Ascending aorta (tissue), 2 donors: ENCODE measurements at regions not wholly inside any gene's neighbourhood (a gene's known extent, or its start where the extent isn't known, plus 50 kb on each side); places are given as distances from the start of the nearest gene placed in this dataset.

ENCODE experiments used
- DNase-seq, 2 donors: peaks; one replicate each; pipeline ENCODE4 v3.0.0-alpha.2; 2019; ENCODE audit warnings: low spot score in 2 of 2
- H3K27ac ChIP-seq, 2 donors: fragments of 200-600 bp; sonication (generic); one replicate each; pipeline ENCODE4 v1.5.1; 2016 to 2017; ENCODE audit warnings: mild to moderate bottlenecking in 1 of 2
- H3K27me3 ChIP-seq: fragments of 200-600 bp; sonication (generic); one replicate; pipeline ENCODE4 v1.5.1; 2017
- H3K36me3 ChIP-seq, 2 donors: fragments of 200-600 bp; sonication (generic); one replicate each; pipeline ENCODE4 v1.5.1; 2016
- H3K4me1 ChIP-seq, 2 donors: fragments of 200-600 bp; sonication (generic); one replicate each; pipeline ENCODE4 v1.5.1; 2016 to 2017; ENCODE audit warnings: mild to moderate bottlenecking in 1 of 2
- H3K4me3 ChIP-seq, 2 donors: fragments of 200-600 bp; sonication (generic); one replicate each; pipeline ENCODE4 v1.5.1; 2016 to 2017; ENCODE audit warnings: mild to moderate bottlenecking in 1 of 2
- H3K9me3 ChIP-seq, 2 donors: fragments of 200-600 bp; sonication (generic); one replicate each; pipeline ENCODE4 v1.5.1; 2016
- intact Hi-C: fragments of 100-400 bp; cut with DNase I; formaldehyde crosslinking; loops from one replicate; pipeline ENCODE4 v1.15.1; 2023
- TF ChIP-seq, protein P1 (sequence below), 3 experiments: fragments of 200-600 bp in 2 of 3; fragments of 450-650 bp in 1 of 3; sonication (generic) in 2 of 3; IDR thresholded peaks; one replicate each; pipeline ENCODE4 v1.5.1; 2016 to 2019; ENCODE audit warnings: antibody characterized with exemption in 3 of 3, mild to moderate bottlenecking in 1 of 3, moderate library complexity in 1 of 3

DNA sequence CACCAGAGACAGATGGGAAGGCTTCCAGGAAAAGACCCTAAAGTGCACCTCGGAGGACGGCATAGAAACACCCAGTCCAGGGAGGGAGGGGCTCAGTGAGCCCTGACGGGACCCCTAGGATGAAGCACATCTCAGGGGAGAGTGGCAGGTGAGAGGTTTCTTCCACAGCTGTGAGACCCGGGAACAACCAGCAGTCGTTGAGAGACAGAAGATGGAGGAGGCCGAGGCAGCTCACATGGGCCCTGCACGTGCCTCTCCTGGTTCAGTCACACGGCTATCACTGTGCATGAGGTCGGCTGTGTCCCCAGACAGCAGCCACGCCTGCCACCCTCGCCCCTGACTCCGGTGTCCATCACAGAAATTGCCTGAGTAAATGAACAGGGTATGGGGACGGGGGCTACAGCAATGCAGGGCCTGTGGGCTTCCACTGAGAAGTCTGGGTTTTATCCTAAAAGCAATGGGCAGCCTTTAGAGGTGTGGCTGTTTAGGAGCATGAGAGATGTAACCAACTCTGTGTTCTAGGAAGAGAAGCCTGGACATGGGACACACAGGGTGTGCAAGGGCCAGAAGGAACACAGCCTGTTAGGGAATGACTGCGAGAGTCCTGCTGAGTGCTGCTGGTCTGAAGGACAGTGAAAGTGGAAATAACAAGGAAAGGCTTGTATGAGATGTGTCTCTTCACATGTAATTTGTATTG lies 102.0 kb downstream of the TMEM18 start:
- H3K4me1 ChIP-seq: no peaks in the 10 kb centered on the region
- no peak overlapping the region for H3K27ac ChIP-seq
- intact Hi-C loops: no loop called here
- no peaks in the 10 kb centered on the region for H3K27me3 ChIP-seq
- TF ChIP-seq, protein P1, sequence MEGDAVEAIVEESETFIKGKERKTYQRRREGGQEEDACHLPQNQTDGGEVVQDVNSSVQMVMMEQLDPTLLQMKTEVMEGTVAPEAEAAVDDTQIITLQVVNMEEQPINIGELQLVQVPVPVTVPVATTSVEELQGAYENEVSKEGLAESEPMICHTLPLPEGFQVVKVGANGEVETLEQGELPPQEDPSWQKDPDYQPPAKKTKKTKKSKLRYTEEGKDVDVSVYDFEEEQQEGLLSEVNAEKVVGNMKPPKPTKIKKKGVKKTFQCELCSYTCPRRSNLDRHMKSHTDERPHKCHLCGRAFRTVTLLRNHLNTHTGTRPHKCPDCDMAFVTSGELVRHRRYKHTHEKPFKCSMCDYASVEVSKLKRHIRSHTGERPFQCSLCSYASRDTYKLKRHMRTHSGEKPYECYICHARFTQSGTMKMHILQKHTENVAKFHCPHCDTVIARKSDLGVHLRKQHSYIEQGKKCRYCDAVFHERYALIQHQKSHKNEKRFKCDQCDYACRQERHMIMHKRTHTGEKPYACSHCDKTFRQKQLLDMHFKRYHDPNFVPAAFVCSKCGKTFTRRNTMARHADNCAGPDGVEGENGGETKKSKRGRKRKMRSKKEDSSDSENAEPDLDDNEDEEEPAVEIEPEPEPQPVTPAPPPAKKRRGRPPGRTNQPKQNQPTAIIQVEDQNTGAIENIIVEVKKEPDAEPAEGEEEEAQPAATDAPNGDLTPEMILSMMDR (IDR thresholded peaks at IDR 0.05): no peak
- no peak for DNase-seq
- H3K4me3 ChIP-seq: no peak overlapping the region
- peaks cover 9% of the 10 kb centered on the region in 2 donors for H3K9me3 ChIP-seq
- no peaks in the 10 kb centered on the region for H3K36me3 ChIP-seq

DNA sequence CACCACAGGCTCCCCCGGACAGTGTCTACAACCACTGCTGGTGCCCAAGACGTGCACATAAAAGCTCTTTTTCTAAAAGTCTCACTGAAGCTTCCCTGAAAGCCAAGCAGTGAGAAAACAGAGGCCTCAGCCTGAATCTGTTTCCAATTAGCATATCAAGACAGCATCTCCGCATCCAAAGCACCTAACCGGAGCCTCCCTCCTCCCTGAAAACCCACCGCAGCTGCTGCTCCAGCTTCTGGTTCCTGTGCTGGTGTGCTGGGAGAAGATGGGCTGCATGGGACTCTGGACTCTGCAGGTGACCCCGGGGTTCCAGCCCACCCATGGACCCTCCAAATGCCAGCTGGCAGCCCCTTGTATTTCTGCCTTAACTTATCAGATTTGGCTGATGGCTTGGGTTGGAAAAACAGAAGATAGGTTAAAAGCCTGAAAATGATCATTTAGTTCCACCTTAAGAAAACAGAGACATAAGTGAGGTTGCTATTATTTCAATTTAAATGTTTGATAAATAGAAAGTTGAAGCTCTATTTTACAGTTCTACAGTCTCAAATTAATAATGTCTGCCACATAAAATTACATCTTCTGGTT lies 103.3 kb downstream of the TMEM18 start:
- H3K9me3 ChIP-seq: peaks cover 9% of the 10 kb centered on the region in 2 donors
- DNase-seq: no peak

DNA sequence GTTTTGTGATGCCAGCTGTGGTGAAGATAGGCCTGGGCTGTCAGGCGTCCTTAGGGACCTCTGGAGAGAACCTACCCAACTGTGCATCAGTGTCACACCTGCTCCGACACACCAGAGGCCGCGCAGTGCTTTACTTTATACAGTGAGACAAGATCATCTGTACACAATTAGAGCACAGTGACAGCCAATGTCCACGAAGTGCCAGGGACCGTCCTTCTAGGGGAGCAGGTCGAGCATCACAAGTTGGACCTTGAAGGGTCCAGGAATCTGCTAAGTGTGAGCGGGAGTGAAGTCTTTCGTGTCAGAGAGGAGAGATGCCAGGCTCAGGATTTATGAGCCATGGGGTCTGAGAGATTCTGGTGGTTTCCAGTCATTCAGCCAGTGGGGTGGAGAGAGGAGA lies 104.2 kb downstream of the TMEM18 start:
- no peaks in the 10 kb centered on the region for H3K27me3 ChIP-seq
- no peak overlapping the region for H3K27ac ChIP-seq
- intact Hi-C loops: no loop called here
- TF ChIP-seq, protein P1 (IDR thresholded peaks at IDR 0.05): no peak
- H3K9me3 ChIP-seq: peaks cover 9% of the 10 kb centered on the region in 2 donors
- no peak for DNase-seq
- H3K4me3 ChIP-seq: no peak overlapping the region
- H3K4me1 ChIP-seq: no peaks in the 10 kb centered on the region
- H3K36me3 ChIP-seq: no peaks in the 10 kb centered on the region

More for the DNA sequence above, 103.3 kb downstream of the TMEM18 start:
- H3K36me3 ChIP-seq: no peaks in the 10 kb centered on the region
- TF ChIP-seq, protein P1 (IDR thresholded peaks at IDR 0.05): no peak
- no peaks in the 10 kb centered on the region for H3K27me3 ChIP-seq
- H3K4me3 ChIP-seq: no peak overlapping the region
- H3K27ac ChIP-seq: no peak overlapping the region
- no peaks in the 10 kb centered on the region for H3K4me1 ChIP-seq
- intact Hi-C loops: no loop called here

DNA sequence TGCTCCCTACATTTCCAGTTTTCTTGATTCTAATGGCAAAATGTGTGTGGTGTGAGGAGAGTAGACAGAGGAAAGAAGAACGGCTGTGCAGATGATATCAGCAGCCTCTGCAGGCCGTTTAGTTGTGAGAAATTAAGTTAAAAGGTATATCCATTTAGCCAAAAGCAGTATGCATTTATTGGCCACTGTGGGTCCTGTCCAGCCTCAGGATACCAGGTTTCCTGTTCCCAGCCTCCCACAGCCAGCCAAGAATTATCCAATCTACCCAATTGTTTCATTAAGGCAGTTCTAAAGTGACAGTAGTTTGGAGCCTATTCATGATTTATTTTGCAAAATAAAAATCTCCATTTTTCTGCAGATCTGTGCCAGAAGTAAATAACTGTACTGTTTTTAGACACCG lies 107.5 kb downstream of the TMEM18 start:
- TF ChIP-seq, protein P1 (IDR thresholded peaks at IDR 0.05): no peak
- intact Hi-C loops: no loop called here
- no peak overlapping the region for H3K27ac ChIP-seq

DNA sequence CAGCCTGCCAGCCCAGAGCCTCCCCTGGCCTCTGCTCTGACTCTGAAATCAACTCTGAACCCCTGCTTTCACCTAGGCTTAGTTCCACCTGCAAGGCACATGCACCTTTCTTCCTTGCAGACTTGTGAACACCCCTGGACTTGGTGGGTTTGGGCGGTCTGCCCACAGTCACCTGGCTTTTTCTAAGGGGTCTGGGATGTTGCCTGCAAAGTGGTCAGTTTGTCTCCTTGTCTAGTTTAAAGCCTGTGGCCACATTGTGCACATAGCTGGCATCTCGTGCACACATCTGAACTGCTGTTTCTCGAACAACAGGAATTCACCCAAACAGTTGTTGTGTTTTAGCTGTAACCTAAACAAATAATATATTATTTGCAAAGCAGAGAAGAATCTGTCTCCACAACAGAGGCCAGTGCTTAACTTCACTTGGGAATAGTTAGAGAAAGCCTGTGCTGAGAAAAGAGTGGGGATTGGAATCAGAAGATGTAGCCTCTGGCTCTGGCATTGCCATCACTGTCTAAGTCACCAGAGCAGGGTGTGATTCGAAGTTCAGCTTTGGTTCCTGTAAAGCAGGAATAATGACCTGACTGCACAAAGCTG lies 108.5 kb downstream of the TMEM18 start:
- H3K27me3 ChIP-seq: no peaks in the 10 kb centered on the region
- intact Hi-C loops: no loop called here
- no peaks in the 10 kb centered on the region for H3K36me3 ChIP-seq
- no peaks in the 10 kb centered on the region for H3K4me1 ChIP-seq
- DNase-seq: no peak
- no peak overlapping the region for H3K27ac ChIP-seq
- no peak overlapping the region for H3K4me3 ChIP-seq
- H3K9me3 ChIP-seq: peaks cover 0 to 9% of the 10 kb centered on the region in 2 donors
- TF ChIP-seq, protein P1 (IDR thresholded peaks at IDR 0.05): no peak

More for the DNA sequence above, 107.5 kb downstream of the TMEM18 start:
- DNase-seq: no peak
- Histone ChIP-seq H3K4me3 (no peak overlapping the region), H3K9me3 (peaks cover 0 to 9% of the 10 kb centered on the region in 2 donors), H3K4me1 (no peaks in the 10 kb centered on the region), H3K27me3 (no peaks in the 10 kb centered on the region), H3K36me3 (no peaks in the 10 kb centered on the region)
